ENCODE measurements at regions not wholly inside any gene's neighbourhood (a gene's known extent, or its start where the extent isn't known, plus 50 kb on each side); places are given as distances from the start of the nearest gene placed in this dataset.

GRCh38 chr6:50461696-50462095, 251.6 kb upstream of the TFAP2D start:
- no peak for TF ChIP-seq POLR2A (IDR thresholded peaks at IDR 0.05)
- TF ChIP-seq, protein P1, sequence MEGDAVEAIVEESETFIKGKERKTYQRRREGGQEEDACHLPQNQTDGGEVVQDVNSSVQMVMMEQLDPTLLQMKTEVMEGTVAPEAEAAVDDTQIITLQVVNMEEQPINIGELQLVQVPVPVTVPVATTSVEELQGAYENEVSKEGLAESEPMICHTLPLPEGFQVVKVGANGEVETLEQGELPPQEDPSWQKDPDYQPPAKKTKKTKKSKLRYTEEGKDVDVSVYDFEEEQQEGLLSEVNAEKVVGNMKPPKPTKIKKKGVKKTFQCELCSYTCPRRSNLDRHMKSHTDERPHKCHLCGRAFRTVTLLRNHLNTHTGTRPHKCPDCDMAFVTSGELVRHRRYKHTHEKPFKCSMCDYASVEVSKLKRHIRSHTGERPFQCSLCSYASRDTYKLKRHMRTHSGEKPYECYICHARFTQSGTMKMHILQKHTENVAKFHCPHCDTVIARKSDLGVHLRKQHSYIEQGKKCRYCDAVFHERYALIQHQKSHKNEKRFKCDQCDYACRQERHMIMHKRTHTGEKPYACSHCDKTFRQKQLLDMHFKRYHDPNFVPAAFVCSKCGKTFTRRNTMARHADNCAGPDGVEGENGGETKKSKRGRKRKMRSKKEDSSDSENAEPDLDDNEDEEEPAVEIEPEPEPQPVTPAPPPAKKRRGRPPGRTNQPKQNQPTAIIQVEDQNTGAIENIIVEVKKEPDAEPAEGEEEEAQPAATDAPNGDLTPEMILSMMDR (IDR thresholded peaks at IDR 0.05), result no peak

Data from body of pancreas (tissue), 4 donors.